IPS-NIHi7 (cell line): ENCODE measurements at regions not wholly inside any gene's neighbourhood (a gene's known extent, or its start where the extent isn't known, plus 50 kb on each side); places are given as distances from the start of the nearest gene placed in this dataset.

Source experiments
- DNase-seq: peaks from one replicate; pipeline ENCODE4 v3.0.0; 2012; ENCODE audit warnings: mixed read lengths; ENCODE audit errors: extremely low spot score

DNA sequence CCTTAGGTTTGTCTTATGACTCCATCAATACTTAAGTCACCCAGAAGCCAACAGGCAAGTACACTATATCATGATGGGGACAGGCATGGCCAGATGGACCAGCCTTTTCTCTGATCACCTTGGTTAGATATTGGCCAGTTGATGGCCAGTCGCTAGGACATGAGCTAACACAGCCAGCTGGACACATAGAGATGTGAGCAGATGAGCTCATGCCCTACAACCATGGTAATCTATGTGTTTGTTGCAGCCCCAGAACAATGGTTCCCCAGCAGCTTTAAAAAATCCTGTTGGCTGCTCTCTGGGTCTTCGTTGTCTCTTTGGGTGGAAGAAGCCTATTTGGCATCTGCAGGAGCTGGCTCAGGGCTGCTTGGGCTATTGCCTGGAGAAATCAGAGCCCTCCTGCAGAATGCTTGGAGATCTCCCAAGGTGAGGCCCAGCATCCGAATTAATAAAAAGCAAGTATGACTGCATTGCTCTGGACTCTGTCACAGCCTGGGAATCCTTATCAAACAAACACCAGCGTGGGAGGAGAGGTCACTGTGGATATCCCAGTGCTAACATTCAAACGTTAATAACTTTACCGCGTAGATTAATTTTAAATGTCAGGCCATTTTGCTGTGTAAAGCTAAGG is 62.3 kb upstream of the KLHL29 start:
- no peak for DNase-seq

DNA sequence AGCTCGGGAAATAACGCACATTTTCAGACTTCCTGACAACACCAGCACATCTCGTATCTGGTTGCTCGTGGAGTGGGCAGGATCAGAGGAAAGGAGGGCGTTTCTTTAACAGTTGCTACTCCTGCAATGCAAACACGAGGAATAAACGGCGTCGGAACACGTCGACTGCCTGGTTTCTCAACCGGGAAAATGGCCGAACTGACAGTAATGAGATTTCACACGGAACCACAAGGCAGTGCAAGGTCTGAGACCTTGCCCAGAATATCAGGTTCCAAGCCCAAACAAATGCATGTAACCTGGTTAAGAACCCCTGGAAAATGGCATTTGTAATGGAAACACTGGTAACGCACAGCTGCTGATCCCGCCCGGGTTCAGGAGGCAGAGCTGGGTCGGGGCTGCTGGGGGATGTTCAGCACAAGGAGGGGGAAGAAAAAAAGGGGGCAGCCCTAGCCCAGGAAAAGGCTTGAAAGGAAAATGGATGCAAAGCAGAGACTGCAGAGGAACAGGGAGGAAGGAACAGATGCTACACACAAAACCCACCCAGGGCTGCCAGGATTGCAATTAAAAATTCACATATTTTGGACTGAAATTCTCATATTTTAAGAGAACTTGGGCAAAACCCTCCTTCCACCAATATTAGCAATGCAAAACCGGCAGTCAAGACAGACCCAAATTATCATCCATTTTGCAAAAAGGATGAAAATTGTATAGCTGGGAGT is 61.6 kb upstream of the KLHL29 start:
- DNase-seq = no peak

DNA sequence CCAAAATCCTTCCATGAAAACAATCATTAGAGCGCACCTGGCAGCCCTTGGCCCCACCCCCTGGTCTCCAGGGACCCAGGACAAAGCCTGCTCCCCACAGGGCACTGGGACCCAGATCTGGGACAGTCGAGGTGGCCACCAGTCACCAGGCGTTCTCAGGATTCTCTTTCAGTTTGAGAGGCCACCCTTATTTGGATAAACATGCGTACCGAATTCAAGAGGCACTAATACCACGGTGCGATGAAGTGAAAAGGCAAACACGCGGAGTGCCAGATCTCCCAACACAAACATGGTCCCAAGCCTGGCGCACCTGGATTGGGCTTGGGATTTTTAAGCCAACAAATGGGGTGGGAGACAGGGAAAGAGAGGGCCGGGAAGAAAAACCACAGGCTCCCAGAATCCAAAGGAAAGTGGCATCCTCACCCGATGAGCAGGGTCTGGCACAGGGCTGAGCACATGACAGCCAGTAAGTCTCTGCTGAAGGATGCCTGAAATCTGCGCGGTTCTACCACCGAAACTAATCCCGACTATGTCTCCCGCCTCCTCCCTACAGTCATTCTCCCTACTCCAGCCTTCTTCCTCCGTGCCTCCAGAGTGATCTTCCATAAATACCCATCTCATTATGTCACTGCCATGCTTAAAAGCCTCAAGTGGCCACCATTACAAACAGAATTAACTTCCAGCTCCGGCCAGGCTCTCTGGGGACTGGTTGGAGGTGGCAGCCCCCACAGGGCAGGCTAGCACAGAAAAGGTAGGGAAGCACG is 60.9 kb upstream of the KLHL29 start:
- no peak for DNase-seq

DNA sequence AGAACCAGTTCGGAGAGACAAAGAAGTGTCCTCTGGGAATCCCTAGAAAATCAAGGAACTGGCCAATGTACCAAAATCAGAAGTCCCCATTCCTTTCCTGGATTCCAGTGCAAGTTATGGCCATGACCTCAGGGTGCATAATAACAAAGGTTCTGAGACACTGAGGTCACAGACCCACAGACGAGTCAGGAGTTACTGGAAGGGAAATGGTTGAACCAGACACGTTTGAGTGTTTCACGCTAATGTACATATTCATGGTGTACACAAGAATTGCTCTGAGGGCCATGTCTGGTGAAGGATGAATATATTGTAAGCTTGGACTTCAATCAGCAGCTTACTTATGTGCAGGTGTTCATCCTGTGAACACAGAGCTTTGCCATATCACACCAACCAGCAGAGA is 58.6 kb upstream of the KLHL29 start:
- DNase-seq = no peak

DNA sequence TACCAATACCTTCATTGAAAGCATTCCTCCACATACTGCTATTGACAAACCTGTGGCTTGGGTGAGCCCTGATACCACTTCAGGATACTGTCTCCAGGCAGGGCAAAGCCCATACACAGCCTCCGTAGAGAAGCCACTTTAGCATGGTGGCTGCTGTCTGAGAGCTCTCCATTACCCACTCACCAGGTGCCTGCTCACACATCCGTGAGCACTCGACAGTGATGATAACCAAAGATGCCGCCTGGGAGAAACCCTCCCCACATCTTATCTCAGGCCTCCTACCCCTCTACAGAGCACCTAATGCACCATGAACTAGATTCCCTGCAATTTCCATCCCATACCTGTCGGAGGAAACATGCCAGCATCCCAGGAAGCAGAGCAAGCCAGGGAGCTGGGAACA is 57.6 kb upstream of the KLHL29 start:
- no peak for DNase-seq

DNA sequence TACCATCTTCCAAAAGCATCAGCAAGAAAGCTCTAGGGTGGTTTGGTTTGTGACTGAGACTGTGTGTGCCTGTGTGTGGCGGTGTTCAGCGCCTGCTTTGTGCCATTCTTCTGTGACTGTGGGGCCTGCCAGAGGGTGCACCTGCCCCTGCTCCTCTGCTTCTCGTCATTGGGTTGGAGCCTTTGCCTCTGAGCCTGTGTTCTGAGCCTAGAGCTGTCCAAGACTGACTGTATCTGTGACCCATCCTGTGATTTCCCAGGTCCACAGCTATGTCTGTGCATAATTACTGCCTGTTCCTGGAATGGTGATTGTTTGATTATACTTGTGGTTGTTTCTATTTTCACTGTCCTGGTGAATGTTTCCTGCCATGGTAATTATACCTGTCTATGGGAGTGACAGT is 57.1 kb upstream of the KLHL29 start:
- no peak for DNase-seq

DNA sequence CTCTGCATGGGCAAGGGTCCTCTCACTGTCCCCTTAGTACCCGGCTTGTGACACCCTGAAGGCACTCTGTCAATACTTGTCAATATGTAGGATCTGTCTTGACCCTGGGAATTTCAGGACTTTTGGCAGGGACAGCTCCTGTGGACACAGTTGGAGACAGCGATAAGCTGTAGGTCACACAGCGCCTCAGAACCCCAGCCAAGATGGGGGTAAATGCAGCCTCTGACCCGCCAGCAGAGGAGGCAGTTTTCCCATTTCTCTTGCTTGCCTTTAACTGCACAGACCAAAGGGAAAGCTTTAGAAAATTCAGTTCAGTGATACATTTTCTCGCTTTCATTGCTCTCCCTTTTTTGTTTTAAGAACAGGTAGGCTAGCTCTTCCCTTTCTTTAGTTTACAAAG is 54.8 kb upstream of the KLHL29 start:
- peak; percentile 88 for DNase-seq
